Islet precursor cell (in vitro differentiated cells): ENCODE measurements at regions not wholly inside any gene's neighbourhood (a gene's known extent, or its start where the extent isn't known, plus 50 kb on each side); places are given as distances from the start of the nearest gene placed in this dataset.

Experiments
- DNase-seq: peaks from one replicate; pipeline ENCODE4 v3.0.0-alpha.2; 2018

GRCh38 chr12:84361651-84362551, 550.7 kb downstream of the SLC6A15 start:
- peak; percentile 54 for DNase-seq

GRCh38 chr12:84357314-84357713, 555.3 kb downstream of the SLC6A15 start:
- no peak for DNase-seq

GRCh38 chr12:84356224-84356623, 556.4 kb downstream of the SLC6A15 start:
- DNase-seq: no peak

GRCh38 chr12:84355561-84355960, 557.0 kb downstream of the SLC6A15 start:
- DNase-seq: no peak

- DNase-seq: no peak
Measured at GRCh38 chr12:84348582-84348981, 564.0 kb downstream of the SLC6A15 start.

- DNase-seq: no peak
Measured at GRCh38 chr12:84341467-84342193, 571.0 kb downstream of the SLC6A15 start.

GRCh38 chr12:84336231-84336630, 576.4 kb downstream of the SLC6A15 start:
- no peak for DNase-seq

- DNase-seq: no peak
Measured at GRCh38 chr12:84329938-84330337, 582.7 kb downstream of the SLC6A15 start.

- no peak for DNase-seq
Measured at GRCh38 chr12:84315926-84316325, 596.7 kb downstream of the SLC6A15 start.

- no peak for DNase-seq
Measured at GRCh38 chr12:84313323-84313675, 599.3 kb downstream of the SLC6A15 start.

- no peak for DNase-seq
Measured at GRCh38 chr12:84308211-84308610, 604.4 kb downstream of the SLC6A15 start.

- peak; percentile 76 for DNase-seq
Measured at GRCh38 chr12:84305144-84305543, 607.5 kb downstream of the SLC6A15 start.

GRCh38 chr12:84294246-84294645, 618.4 kb downstream of the SLC6A15 start:
- no peak for DNase-seq

GRCh38 chr12:84290168-84290567, 622.4 kb downstream of the SLC6A15 start:
- no peak for DNase-seq

- no peak for DNase-seq
Measured at GRCh38 chr12:84277986-84278385, 634.6 kb downstream of the SLC6A15 start.

GRCh38 chr12:84276215-84276614, 636.4 kb downstream of the SLC6A15 start:
- DNase-seq: peak; percentile 81

GRCh38 chr12:84272324-84272723, 640.3 kb downstream of the SLC6A15 start:
- no peak for DNase-seq

- peak; percentile 49 for DNase-seq
Measured at GRCh38 chr12:84270470-84271140, 642.0 kb downstream of the SLC6A15 start.

GRCh38 chr12:84247931-84248330, 664.7 kb downstream of the SLC6A15 start:
- DNase-seq: no peak

- DNase-seq: no peak
Measured at GRCh38 chr12:84243686-84244085, 668.9 kb downstream of the SLC6A15 start.

- no peak for DNase-seq
Measured at GRCh38 chr12:84222841-84223240, 689.8 kb downstream of the SLC6A15 start.

- no peak for DNase-seq
Measured at GRCh38 chr12:84218406-84218805, 694.2 kb downstream of the SLC6A15 start.

GRCh38 chr12:84201976-84202375, 710.6 kb downstream of the SLC6A15 start:
- DNase-seq: no peak
